CD14-positive monocyte (primary cell): ENCODE measurements at regions not wholly inside any gene's neighbourhood (a gene's known extent, or its start where the extent isn't known, plus 50 kb on each side); places are given as distances from the start of the nearest gene placed in this dataset.

Experiments used
- DNase-seq, 3 donors: peaks; one replicate each; pipeline ENCODE4 v3.0.0-alpha.2; 2011 to 2022
- H2AFZ ChIP-seq: 2 replicates; pipeline ENCODE4 v1.6.0; 2012; ENCODE audit warnings: mild to moderate bottlenecking, low read depth, low read length, inconsistent platforms; ENCODE audit not compliant: insufficient read depth, poor library complexity, severe bottlenecking
- H3K27ac ChIP-seq, 2 donors: 1 replicate in 1 of 2; 2 replicates in 1 of 2; pipeline ENCODE4 v1.5.1; 2012 to 2013; ENCODE audit warnings: low read length in 2 of 2, control low read depth in 1 of 2, inconsistent platforms in 1 of 2, low read depth in 1 of 2, mild to moderate bottlenecking in 1 of 2
- H3K27me3 ChIP-seq, 2 donors: one replicate each; pipeline versions ENCODE4 v1.6.0 to v1.6.1; 2011 to 2013; ENCODE audit warnings: low read length in 2 of 2; ENCODE audit not compliant: control insufficient read depth in 2 of 2, insufficient read depth in 2 of 2
- H3K36me3 ChIP-seq, 2 donors: replicated peaks in 1 of 2; 1 replicate in 1 of 2; 2 replicates in 1 of 2; pipeline versions ENCODE4 v1.5.1 to v1.6.1; 2012 to 2013; ENCODE audit warnings: low read length in 2 of 2, control low read depth in 1 of 2, inconsistent platforms in 1 of 2, mild to moderate bottlenecking in 1 of 2; ENCODE audit not compliant: insufficient read depth in 2 of 2, control insufficient read depth in 1 of 2
- H3K4me1 ChIP-seq, 2 donors: 1 replicate in 1 of 2; 2 replicates in 1 of 2; pipeline versions ENCODE4 v1.5.1 to v1.6.1; 2012 to 2013; ENCODE audit warnings: low read length in 2 of 2, control low read depth in 1 of 2, inconsistent platforms in 1 of 2, mild to moderate bottlenecking in 1 of 2, moderate library complexity in 1 of 2; ENCODE audit not compliant: insufficient read depth in 2 of 2, control insufficient read depth in 1 of 2
- H3K4me2 ChIP-seq: replicated peaks from 2 replicates; pipeline ENCODE3; 2012; ENCODE audit warnings: low read length, moderate library complexity, mild to moderate bottlenecking; ENCODE audit not compliant: poor library complexity, severe bottlenecking; ENCODE audit errors: extremely low read depth
- H3K4me3 ChIP-seq, 3 experiments: fragments of 200-600 bp in 1 of 3; sonication (generic) in 1 of 3; replicated peaks in 1 of 3; 1 replicate in 2 of 3; 2 replicates in 1 of 3; pipeline ENCODE4 v1.5.1; 2011 to 2013; ENCODE audit warnings: low read length in 3 of 3, mild to moderate bottlenecking in 3 of 3, control low read depth in 2 of 3, low read depth in 2 of 3, inconsistent platforms in 1 of 3, moderate library complexity in 1 of 3
- H3K79me2 ChIP-seq: 2 replicates; pipeline ENCODE4 v1.6.0; 2012; ENCODE audit warnings: mild to moderate bottlenecking, control low read depth, inconsistent platforms, low read length, moderate library complexity; ENCODE audit not compliant: insufficient read depth
- H3K9ac ChIP-seq: 2 replicates; pipeline ENCODE4 v1.6.0; 2017; ENCODE audit warnings: low read length, mild to moderate bottlenecking; ENCODE audit not compliant: insufficient read depth, poor library complexity, severe bottlenecking
- H3K9me3 ChIP-seq, 2 donors: replicated peaks in 1 of 2; 1 replicate in 1 of 2; 2 replicates in 1 of 2; pipeline versions ENCODE4 v1.5.1 to v1.6.1; 2012 to 2013; ENCODE audit warnings: low read length in 2 of 2, control low read depth in 1 of 2; ENCODE audit not compliant: control insufficient read depth in 1 of 2, insufficient read depth in 1 of 2
- H4K20me1 ChIP-seq: 2 replicates; pipeline ENCODE4 v1.6.0; 2012; ENCODE audit warnings: mild to moderate bottlenecking, low read length, control low read depth, moderate library complexity; ENCODE audit not compliant: insufficient read depth
- H3K27ac Mint-ChIP-seq, 7 donors: one replicate each; pipeline ENCODE4 v1.8.0; 2020; ENCODE audit warnings: mild to moderate bottlenecking in 7 of 7, mixed read lengths in 7 of 7, moderate library complexity in 6 of 7, inconsistent platforms in 2 of 7
- H3K27me3 Mint-ChIP-seq, 3 donors: one replicate each; pipeline ENCODE4 v1.8.0; 2021 to 2022; ENCODE audit warnings: low read depth in 3 of 3, mild to moderate bottlenecking in 3 of 3, mixed read lengths in 3 of 3, moderate library complexity in 3 of 3, inconsistent platforms in 1 of 3
- H3K36me3 Mint-ChIP-seq, 2 donors: one replicate each; pipeline ENCODE4 v1.8.0; 2020; ENCODE audit warnings: mixed read lengths in 2 of 2, inconsistent platforms in 1 of 2, mild to moderate bottlenecking in 1 of 2
- H3K4me1 Mint-ChIP-seq: one replicate; pipeline ENCODE4 v1.8.0; 2020; ENCODE audit warnings: mild to moderate bottlenecking, mixed read lengths
- H3K4me3 Mint-ChIP-seq, 2 donors: one replicate each; pipeline ENCODE4 v1.8.0; 2020; ENCODE audit warnings: mild to moderate bottlenecking in 2 of 2, mixed read lengths in 2 of 2, moderate library complexity in 1 of 2
- H3K9me3 Mint-ChIP-seq, 7 donors: one replicate each; pipeline ENCODE4 v1.8.0; 2020 to 2022; ENCODE audit warnings: mixed read lengths in 7 of 7, mild to moderate bottlenecking in 6 of 7, moderate library complexity in 6 of 7, inconsistent platforms in 2 of 7
- CTCF ChIP-seq: fragments of 200-600 bp; IDR thresholded peaks from one replicate; pipeline ENCODE4 v1.8.0; 2022; ENCODE audit warnings: antibody characterized with exemption, mild to moderate bottlenecking
- WGBS: methylation state at CpG from one replicate; pipeline ENCODE4 v1.1.5; 2013; ENCODE audit warnings: missing lambda C conversion rate; ENCODE audit not compliant: insufficient coverage; 5-methylcytosine and 5-hydroxymethylcytosine counted together
- intact Hi-C, 2 donors: fragments of 100-400 bp; cut with micrococcal nuclease; formaldehyde crosslinking; loops; one replicate each; pipeline versions ENCODE4 v1.15.0 to v1.15.1; 2023

- H3K9me3 Mint-ChIP-seq = peaks cover 5 to 33% (median 21%) of the 10 kb centered on the region in 7 donors
- no peak for TF ChIP-seq CTCF
- Histone ChIP-seq H3K27ac (no peak overlapping the region), H3K79me2 (no peaks in the 10 kb centered on the region), H3K27me3 (no peaks in the 10 kb centered on the region), H3K9me3 (peaks cover 11 to 21% of the 10 kb centered on the region in 2 donors), H3K4me3 (no peak overlapping the region), H3K9ac (no peak overlapping the region), H2AFZ (no peak overlapping the region), H3K4me1 (no peaks in the 10 kb centered on the region), H3K4me2 (no peak overlapping the region), H4K20me1 (no peaks in the 10 kb centered on the region), H3K36me3 (no peaks in the 10 kb centered on the region)
- H3K27ac Mint-ChIP-seq = no peak overlapping the region
- H3K36me3 Mint-ChIP-seq = no peaks in the 10 kb centered on the region
- intact Hi-C loops = no loop called here
- H3K27me3 Mint-ChIP-seq = peaks cover 0 to 12% (median 5%) of the 10 kb centered on the region in 3 donors
- no peaks in the 10 kb centered on the region for H3K4me1 Mint-ChIP-seq
- no peak overlapping the region for H3K4me3 Mint-ChIP-seq
- DNase-seq = no peak
- 100% methylated on average over 1 of the region's 1 CpG for WGBS
These were observed 473.8 kb downstream of the ACTRT1 start for GRCh38 chrX:127578395-127578794.

- no peak overlapping the region for H3K27ac ChIP-seq
- no peak for DNase-seq
- intact Hi-C loops = no loop called here
- H3K4me3 ChIP-seq = no peak overlapping the region
- peaks cover 0 to 1% of the 10 kb centered on the region in 2 donors for H3K4me1 ChIP-seq
- Mint-ChIP-seq H3K27ac (no peak overlapping the region), H3K27me3 (peaks cover 0 to 12% (median 6%) of the 10 kb centered on the region in 3 donors), H3K36me3 (no peaks in the 10 kb centered on the region), H3K4me1 (peaks cover 2% of the 10 kb centered on the region), H3K9me3 (peaks cover 5 to 31% (median 21%) of the 10 kb centered on the region in 7 donors), H3K4me3 (no peak overlapping the region)
- no peaks in the 10 kb centered on the region for H3K36me3 ChIP-seq
- H3K79me2 ChIP-seq = no peaks in the 10 kb centered on the region
- no peaks in the 10 kb centered on the region for H4K20me1 ChIP-seq
- no peaks in the 10 kb centered on the region for H3K27me3 ChIP-seq
- H2AFZ ChIP-seq = no peak overlapping the region
- no peak overlapping the region for H3K4me2 ChIP-seq
- no peak overlapping the region for H3K9ac ChIP-seq
- WGBS = no CpG with 5 or more reads among the region's 6 CpGs
- no peak for TF ChIP-seq CTCF
- peaks cover 11 to 21% of the 10 kb centered on the region in 2 donors for H3K9me3 ChIP-seq
These were observed 474.3 kb downstream of the ACTRT1 start for GRCh38 chrX:127577884-127578283.
